ENCODE measurements at regions not wholly inside any gene's neighbourhood (a gene's known extent, or its start where the extent isn't known, plus 50 kb on each side); places are given as distances from the start of the nearest gene placed in this dataset.

DNA sequence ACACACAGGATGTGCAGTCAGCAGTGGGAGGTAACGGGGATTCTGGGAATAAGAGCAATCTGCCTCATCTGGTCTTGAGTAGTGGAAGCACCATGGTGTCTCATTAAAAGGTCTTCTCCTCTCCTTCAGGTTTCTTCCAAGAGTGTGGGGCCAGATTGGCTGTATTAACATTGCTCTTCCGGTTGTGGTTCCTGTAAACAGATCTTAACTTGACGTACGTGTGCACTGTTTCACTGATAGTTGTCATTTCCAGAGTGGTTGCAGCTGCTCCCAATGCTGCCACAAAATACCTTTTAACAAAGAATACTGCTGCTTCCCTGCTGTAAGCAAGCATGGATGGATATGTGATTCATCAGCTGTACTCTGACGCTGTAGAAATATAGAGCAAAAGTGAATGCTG is 1443.4 kb upstream of the TENM3 start:
- no peak for DNase-seq

GRCh38 chr4:180805101-180805500 is 1438.1 kb upstream of the TENM3 start:
- DNase-seq = no peak

DNA sequence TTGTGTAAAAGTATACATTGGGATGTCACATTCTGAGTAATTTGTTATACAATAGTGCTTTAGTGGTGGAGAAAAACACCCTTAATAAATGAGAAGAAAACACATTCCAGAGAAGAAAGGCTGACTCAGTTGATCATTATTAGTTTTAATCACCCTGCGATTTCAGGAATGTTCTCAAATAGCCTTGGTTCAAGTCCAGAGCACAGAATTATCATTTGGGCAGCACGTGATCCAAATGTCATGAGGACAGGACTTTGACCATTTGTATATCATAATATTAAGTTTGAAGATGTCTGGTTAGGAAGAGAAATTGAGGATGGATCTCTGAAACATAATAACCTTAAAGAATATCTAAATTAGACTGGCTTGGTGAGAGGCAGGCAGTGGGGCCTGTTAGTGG is 1434.3 kb upstream of the TENM3 start:
- no peak for DNase-seq

DNA sequence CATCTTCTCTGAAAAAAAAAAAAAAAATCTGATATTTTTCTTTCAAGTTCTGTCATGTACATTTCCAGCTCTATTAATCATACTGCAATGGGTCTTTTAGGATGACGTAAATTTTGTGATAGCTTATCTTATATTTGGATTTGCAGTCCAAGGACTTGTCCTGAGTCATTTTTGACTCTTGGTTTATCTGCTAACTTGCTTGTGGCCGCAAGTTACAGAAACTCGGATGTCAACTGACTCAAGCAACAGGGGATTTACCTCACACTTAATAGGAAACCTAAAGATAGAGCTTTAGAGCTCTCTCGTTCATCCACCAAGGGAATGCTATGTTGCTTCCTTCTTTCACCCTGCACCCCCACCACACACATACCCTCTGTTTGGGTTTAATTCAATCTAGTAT is 1433.8 kb upstream of the TENM3 start:
- no peak for DNase-seq

DNA sequence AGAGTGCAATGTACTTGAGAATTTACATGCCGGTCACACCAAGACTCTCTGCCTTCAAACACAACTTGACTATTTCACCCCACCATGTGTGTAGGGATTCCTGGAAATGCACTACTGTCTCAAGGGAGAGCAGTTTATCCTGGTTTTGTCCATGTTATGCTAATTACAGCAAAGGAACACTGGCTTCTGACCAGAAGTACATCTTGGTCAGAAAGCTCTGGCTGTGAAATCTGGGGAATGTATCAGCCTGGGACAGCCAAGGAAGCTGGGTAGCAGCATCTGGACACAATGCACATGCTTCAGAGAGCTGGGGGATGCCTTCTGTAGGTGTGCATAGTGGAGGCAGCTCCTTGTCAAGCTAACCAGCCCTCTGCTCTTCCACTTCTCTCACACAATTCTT is 1432.6 kb upstream of the TENM3 start:
- DNase-seq = no peak

GRCh38 chr4:180811556-180811955 is 1431.6 kb upstream of the TENM3 start:
- no peak for DNase-seq

DNA sequence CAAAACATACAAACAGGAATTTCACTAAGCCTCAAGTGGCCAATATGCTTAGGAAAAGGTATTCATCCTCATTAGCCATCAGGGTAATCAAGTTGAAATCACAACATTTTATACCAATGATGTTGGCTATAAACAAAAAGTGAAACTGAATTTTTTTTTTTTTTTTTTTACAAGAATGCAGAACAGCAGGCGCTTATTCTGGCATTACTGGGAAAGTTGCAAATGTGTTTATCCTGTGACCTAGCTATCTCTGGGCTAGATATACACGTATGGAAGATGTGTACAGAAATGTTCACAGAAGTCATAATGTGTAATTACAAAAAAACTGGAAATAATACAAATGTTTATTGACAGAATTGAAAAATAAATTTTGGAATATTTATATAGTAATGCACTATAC is 1430.4 kb upstream of the TENM3 start:
- DNase-seq = no peak

DNA sequence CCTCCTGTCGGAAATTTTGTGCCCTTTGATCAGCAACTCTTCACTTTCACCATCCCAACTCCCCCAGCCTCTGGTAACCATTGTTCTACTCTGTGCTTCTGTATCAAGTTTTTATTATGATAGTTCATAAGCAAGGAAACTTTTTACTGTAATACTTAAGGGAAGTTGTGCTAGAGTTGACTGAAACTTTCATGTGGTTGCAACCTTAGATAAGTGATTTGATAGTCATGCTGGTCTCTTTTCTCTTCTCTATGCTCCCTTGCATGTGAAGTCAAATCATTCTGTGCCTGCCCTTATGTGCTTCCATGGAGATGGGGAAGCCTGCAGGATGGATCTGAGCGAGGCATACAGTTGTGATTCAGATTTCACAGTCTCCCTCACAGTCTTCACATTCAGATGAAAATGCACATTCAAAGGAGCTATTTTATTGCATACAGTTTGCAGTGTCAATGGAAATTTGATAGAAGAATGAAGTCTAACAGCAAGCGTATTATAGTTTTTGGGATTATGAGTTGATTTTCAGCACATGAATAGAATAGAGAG is 1428.3 kb upstream of the TENM3 start:
- no peak for DNase-seq

DNA sequence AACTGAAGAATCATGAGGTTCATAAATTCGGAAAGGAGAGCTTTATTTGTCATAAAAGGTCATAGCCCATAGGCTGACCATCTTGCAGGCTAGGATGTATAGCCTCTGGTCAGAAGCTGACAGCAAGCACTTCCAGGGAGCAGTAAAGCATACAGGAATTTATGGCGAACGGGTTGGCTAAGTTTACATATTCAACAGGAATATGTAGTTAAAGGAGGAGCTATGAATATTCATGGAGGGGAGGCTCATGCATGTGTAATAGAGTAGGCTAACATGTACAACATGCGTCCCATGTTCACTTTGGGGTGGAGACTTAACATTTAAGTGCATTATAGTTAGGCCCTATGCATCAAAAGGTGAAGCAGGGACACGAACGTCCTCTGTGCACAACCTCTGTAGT is 1425.7 kb upstream of the TENM3 start:
- no peak for DNase-seq

GRCh38 chr4:180823108-180823507 is 1420.1 kb upstream of the TENM3 start:
- DNase-seq = no peak

GRCh38 chr4:180827232-180828009 is 1415.8 kb upstream of the TENM3 start:
- DNase-seq = no peak

DNA sequence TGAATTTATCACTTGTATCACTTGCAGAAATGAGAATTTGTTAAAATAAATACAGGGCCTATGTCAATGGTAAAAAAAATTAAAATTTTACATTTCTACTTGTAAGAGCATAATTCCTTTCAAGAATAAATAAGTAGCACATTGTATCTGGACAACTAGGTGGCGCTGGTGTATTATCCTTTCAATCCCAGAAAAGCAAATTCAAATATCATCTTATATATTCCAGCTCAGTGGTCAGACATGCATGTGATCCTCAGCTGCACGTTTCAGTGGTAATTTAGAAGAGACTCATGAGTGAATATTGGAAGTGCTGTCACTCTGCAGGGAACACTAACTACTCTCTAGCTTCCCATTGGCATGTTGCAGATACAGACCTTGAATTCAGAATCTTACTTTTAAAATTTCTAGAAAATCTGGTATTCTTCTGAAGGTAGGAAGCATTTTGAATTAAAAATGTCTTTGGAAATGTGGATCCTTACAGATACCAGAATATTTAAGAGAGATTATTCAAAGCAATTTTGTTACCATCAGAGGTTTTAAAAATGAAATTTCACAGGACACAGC is 1414.7 kb upstream of the TENM3 start:
- no peak for DNase-seq

DNA sequence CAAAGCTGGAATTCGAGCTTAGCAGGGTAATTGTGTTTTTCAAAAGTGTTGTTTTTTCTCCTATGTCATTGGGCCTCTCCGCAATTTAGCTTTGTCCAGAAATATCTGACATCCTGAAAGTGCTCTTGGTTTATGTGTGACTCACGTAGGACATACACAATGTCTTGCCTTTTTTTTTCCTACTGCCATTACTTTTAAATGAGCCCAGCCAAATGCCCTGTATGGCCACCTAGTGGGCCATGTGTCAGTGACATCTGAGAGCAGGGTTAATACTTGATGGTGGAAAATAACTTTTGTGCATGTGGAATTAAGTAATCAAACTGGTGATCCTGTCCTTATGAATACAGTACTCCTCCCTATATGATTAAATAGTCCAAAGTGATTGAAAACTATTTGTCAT is 1411.1 kb upstream of the TENM3 start:
- DNase-seq = no peak

- no peak for DNase-seq
Observed at GRCh38 chr4:180840142-180840541, 1403.1 kb upstream of the TENM3 start.

GRCh38 chr4:180850318-180850940 is 1392.8 kb upstream of the TENM3 start:
- no peak for DNase-seq

DNA sequence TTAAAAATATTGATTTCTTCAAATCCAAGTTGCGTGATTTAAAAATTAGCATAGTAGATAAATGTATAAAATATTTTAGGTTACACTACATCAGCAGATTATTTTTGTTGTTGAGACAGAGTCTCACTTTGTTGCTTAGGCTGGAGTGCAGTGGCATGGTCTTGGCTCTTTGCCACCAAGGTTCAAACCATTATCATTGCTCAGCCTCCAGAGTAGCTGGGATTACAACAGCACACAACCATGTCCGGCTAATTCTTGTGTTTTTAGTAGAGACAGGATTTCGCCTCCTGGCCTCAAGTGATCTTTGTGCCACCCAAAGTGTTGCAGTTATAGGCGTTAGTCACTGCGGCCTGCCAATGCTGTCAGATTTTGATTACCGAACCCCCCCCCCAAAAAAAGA is 1390.5 kb upstream of the TENM3 start:
- no peak for DNase-seq

- DNase-seq = no peak
Observed at GRCh38 chr4:180855184-180855583, 1388.0 kb upstream of the TENM3 start.

DNA sequence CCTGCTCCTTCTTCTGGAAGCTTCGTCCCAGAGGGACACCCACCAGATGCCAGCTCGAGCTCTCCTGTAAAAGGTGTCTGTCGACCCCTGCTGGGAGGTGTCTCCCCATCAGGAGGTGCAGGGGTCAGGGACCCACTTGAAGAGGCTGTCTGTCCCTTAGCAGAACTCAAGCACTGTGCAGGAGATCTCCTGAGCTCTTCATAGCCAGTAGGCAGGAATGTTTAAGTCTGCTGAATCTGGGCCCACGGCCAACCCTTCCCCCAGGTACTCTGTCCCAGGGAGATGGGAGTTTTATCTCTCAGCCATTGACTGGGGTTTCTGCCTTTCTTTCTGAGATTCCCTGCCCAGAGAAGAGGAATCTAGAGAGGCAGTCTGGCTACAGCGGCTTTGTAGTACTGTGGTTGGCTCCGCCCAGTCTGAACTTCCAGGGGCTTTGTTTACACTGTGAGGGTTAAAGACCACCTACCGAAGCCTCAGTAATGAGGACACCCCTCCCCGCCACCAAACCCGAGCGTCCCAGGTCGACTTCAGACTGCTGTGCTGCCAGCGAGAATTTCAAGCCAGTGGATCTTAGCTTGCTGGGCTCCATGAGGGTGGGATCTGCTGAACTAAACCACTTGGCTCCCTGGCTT is 1383.0 kb upstream of the TENM3 start:
- no peak for DNase-seq

DNA sequence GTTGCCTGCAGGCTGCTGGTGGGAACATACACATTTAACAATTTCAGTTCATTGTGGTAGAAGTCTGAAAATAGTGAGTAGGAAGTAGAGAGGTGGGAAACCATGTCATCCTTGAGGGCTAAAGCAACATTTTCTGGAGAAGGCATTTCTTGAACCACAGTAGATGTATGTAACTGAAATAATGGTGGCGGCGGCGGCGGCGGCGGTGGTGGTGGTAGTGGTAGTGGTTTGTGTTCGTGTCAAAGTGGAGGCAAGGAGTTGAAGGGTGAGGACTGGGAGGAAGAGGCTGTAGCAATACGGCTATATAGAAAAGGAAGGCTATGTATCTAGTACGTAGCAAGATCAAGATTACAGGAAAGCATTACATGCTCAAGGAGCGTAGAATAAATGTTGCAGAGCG is 1381.6 kb upstream of the TENM3 start:
- DNase-seq = no peak

DNA sequence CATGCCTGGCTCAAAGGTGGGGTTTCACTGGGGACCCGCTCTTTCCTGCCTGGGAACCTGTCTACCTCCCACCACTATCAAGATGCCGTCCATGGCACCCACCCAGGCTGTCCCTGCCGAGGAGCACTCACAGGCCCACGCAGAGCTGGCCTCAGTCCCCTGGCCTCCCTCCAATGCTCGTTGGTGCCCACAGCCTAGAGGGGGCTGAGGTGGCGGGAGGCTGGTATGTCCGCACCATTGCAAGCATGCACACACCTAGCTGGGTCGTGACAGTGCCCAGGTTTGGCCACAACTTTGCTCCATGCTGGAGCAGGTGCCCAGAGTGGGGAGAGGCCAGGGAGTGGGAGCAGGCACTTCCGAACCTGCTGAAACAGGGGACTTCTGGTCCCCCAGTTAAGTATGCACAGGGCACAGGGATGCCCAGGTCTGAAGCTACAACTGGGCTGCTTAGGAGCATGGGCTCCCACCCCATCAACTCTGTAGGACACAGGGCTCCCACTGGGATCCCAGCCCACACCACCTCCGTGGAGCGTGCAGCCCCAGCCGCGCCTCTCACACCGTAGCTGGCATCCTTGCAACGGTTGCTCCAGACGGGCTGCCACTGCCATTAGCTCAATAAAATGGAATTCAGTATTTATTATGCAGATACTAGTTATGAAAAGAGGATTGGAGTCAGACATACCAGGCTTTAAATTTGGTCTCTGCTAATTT is 1376.1 kb upstream of the TENM3 start:
- no peak for DNase-seq

DNA sequence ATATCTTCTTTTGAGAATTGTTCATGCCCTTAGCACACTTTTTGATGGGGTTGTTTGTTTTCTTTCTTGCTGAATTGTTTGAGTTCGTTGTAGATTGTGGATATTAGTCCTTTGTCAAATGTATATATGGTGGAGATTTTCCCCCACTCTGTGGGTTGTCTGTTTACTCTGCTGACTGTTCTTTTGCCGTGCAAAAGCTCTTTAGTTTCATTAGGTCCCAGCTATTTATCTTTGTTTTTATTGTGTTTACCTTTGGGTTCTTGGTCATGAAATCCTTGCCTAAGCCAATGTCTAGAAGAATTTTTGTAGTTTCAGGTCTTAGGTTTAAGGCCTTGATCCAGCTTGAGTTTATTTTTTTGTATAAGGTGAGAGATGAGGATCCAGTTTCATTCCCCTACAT is 1372.6 kb upstream of the TENM3 start:
- DNase-seq = no peak

- no peak for DNase-seq
Observed at GRCh38 chr4:180898305-180898704, 1344.9 kb upstream of the TENM3 start.

DNA sequence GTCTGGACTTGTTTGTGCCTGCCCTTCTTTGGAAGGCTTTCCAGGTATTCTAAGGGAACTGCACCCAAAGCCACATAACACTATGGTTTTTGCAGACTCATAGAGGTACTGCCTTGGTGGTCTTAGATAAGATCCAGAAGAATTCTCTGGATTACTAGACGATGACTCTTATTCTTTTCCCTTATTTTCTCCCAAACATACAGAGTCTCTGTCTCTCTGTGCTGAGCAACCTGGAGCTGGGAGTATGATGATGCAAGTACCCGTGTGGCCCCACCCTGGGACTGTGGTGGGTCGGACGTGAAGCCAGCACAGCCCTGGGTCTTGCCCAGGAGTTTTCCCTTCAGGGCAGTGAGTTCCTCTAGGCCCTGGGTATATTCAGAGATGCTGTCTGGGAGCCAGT is 1342.4 kb upstream of the TENM3 start:
- no peak for DNase-seq
